GM23338 (cell line): ENCODE measurements at regions not wholly inside any gene's neighbourhood (a gene's known extent, or its start where the extent isn't known, plus 50 kb on each side); places are given as distances from the start of the nearest gene placed in this dataset.

Source experiments
- CREB1 ChIP-seq: fragments of 250-450 bp; sonication (Bioruptor Pico); IDR thresholded peaks from 2 replicates; pipeline ENCODE4 v1.5.0; 2020; ENCODE audit warnings: low read depth, mild to moderate bottlenecking, moderate library complexity
- CTCF ChIP-seq, 2 experiments: fragments of 200-600 bp in 1 of 2; sonication (generic) in 1 of 2; conservative IDR thresholded peaks; 2 replicates each; pipeline versions ENCODE4 v1.5.1 to v1.6.1; 2016 to 2017; ENCODE audit warnings: antibody characterized with exemption in 2 of 2, low read depth in 2 of 2, mild to moderate bottlenecking in 2 of 2, moderate library complexity in 1 of 2
- ETS1 ChIP-seq: IDR thresholded peaks from 2 replicates; pipeline ENCODE4 v1.6.1; 2016; ENCODE audit warnings: antibody characterized with exemption
- EZH2 ChIP-seq: fragments of 200-600 bp; sonication (generic); IDR thresholded peaks from one replicate; pipeline ENCODE4 v1.8.0; 2017; ENCODE audit warnings: antibody characterized with exemption, mild to moderate bottlenecking, low read depth; ENCODE audit not compliant: unreplicated experiment
- EZH2phosphoT487 ChIP-seq: fragments of 200-600 bp; sonication (generic); IDR thresholded peaks from one replicate; pipeline ENCODE4 v1.8.1; 2018; ENCODE audit warnings: antibody characterized with exemption; ENCODE audit not compliant: unreplicated experiment
- JUNB ChIP-seq: IDR thresholded peaks from one replicate; pipeline ENCODE4 v1.6.1; 2016; ENCODE audit warnings: antibody characterized with exemption; ENCODE audit not compliant: unreplicated experiment
- POLR2AphosphoS5 ChIP-seq: IDR thresholded peaks from 2 replicates; pipeline ENCODE4 v1.6.1; 2016; ENCODE audit warnings: antibody characterized with exemption, low read depth
- REST ChIP-seq: IDR thresholded peaks from one replicate; pipeline ENCODE4 v1.6.1; 2018; ENCODE audit warnings: antibody characterized with exemption; ENCODE audit not compliant: unreplicated experiment
- STAT1 ChIP-seq: IDR thresholded peaks from one replicate; pipeline ENCODE4 v1.6.1; 2016; ENCODE audit warnings: antibody characterized with exemption; ENCODE audit not compliant: unreplicated experiment
- ZNF114 ChIP-seq: fragments of 250-450 bp; sonication (Bioruptor Pico); IDR thresholded peaks from 2 replicates; pipeline ENCODE4 v1.5.0; 2020; ENCODE audit warnings: mild to moderate bottlenecking, moderate library complexity
- ZNF331 ChIP-seq: fragments of 250-450 bp; sonication (Bioruptor Pico); IDR thresholded peaks from 2 replicates; pipeline ENCODE4 v1.5.0; 2020; ENCODE audit warnings: low read depth, mild to moderate bottlenecking, moderate library complexity

GRCh38 chr3:137081711-137082110, 123.9 kb downstream of the IL20RB start:
- TF ChIP-seq EZH2 (no peak), CTCF (conservative IDR thresholded peaks at IDR 0.05; ENCODE audit: low read depth in 2 of 2) (no peak), POLR2AphosphoS5 (no peak), REST (no peak), EZH2phosphoT487 (no peak), ZNF114 (CRISPR knock-in tag) (no peak), JUNB (no peak), STAT1 (no peak), ETS1 (no peak), ZNF331 (CRISPR knock-in tag) (no peak), CREB1 (CRISPR knock-in tag) (no peak)
